Sigmoid colon (tissue), 4 donors: ENCODE measurements at regions not wholly inside any gene's neighbourhood (a gene's known extent, or its start where the extent isn't known, plus 50 kb on each side); places are given as distances from the start of the nearest gene placed in this dataset.

ENCODE experiments used
- EP300 ChIP-seq, 4 donors: sonication (generic); formaldehyde crosslinking; IDR thresholded peaks; one replicate each; pipeline ENCODE4 v1.6.1; 2017; ENCODE audit warnings: antibody characterized with exemption in 4 of 4
- POLR2A ChIP-seq, 2 donors: fragments of 450-650 bp; IDR thresholded peaks; one replicate each; pipeline ENCODE4 v1.6.1; 2016; ENCODE audit warnings: antibody characterized with exemption in 2 of 2, mild to moderate bottlenecking in 2 of 2, moderate library complexity in 2 of 2
- POLR2AphosphoS5 ChIP-seq, 4 donors: sonication (generic); formaldehyde crosslinking; IDR thresholded peaks; one replicate each; pipeline ENCODE4 v1.6.1; 2017; ENCODE audit warnings: antibody characterized with exemption in 4 of 4
- TF ChIP-seq, protein P1 (sequence below), 4 experiments: fragments of 450-650 bp in 3 of 4; fragments of 200-600 bp in 1 of 4; IDR thresholded peaks; one replicate each; pipeline ENCODE4 v1.5.1; 2016 to 2019; ENCODE audit warnings: antibody characterized with exemption in 4 of 4, mild to moderate bottlenecking in 3 of 4, moderate library complexity in 2 of 4

DNA sequence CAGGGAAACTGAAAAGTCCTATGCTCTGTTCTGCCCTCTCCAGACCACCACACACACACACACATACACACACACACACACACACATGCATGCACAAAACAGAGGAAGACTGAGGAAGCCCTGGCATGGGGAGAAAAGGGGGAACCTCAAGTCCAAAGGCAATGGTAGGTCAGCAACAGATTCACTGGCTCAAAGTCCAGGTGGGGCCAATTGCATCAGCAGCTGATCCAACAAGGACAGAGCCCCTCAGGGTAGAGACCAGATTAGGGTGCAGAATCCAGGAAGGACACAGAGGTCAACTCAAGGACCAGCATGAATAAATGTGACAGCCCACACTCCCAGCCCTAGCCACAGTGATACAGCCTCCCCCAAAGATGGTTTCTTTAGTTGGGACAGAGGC lies 425.0 kb upstream of the SOX5 start:
- TF ChIP-seq POLR2A (IDR thresholded peaks at IDR 0.05): no peak
- TF ChIP-seq, protein P1, sequence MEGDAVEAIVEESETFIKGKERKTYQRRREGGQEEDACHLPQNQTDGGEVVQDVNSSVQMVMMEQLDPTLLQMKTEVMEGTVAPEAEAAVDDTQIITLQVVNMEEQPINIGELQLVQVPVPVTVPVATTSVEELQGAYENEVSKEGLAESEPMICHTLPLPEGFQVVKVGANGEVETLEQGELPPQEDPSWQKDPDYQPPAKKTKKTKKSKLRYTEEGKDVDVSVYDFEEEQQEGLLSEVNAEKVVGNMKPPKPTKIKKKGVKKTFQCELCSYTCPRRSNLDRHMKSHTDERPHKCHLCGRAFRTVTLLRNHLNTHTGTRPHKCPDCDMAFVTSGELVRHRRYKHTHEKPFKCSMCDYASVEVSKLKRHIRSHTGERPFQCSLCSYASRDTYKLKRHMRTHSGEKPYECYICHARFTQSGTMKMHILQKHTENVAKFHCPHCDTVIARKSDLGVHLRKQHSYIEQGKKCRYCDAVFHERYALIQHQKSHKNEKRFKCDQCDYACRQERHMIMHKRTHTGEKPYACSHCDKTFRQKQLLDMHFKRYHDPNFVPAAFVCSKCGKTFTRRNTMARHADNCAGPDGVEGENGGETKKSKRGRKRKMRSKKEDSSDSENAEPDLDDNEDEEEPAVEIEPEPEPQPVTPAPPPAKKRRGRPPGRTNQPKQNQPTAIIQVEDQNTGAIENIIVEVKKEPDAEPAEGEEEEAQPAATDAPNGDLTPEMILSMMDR (IDR thresholded peaks at IDR 0.05): no peak
- TF ChIP-seq POLR2AphosphoS5 (IDR thresholded peaks at IDR 0.05): no peak
- TF ChIP-seq EP300 (IDR thresholded peaks at IDR 0.05): no peak
